ENCODE measurements at regions not wholly inside any gene's neighbourhood (a gene's known extent, or its start where the extent isn't known, plus 50 kb on each side); places are given as distances from the start of the nearest gene placed in this dataset.

DNA sequence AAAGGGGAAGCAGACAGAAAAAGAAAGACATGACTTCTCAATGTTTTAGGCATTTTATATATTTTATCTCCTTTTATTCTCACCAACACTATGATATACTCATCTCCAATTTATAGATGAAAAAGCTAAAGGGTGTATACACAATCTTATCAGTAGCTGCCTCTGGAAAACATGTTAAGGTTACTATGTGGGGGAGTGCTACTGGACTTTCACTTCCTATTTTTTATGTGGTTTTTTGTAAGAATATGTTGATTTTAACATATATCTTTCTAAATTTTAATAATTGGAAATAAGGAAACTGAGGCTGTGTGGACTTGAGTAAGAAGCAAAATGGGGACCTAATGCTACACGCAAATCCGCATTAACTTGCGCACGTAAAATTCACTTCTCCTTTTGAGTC is 99.6 kb upstream of the PDE3A start:
- Histone ChIP-seq H3K27ac (ENCODE audit: low read length) (no peak overlapping the region), H3K9me3 (ENCODE audit: control insufficient read depth, insufficient read depth, low read depth, low read length) (no peaks in the 10 kb centered on the region), H3K4me1 (ENCODE audit: control insufficient read depth, insufficient read depth, low read length) (no peaks in the 10 kb centered on the region), H3K27me3 (ENCODE audit: control insufficient read depth, insufficient read depth, low read length) (no peaks in the 10 kb centered on the region), H3K4me3 (ENCODE audit: low read depth in 2 of 2, low read length in 2 of 2) (no peak overlapping the region), H3K36me3 (ENCODE audit: control insufficient read depth, insufficient read depth, low read length) (no peaks in the 10 kb centered on the region)
- no peak for DNase-seq (ENCODE audit: low read depth, low spot score)
- ChIA-PET CTCF (no interaction called here), POLR2A (no interaction called here)
- no peak for ATAC-seq
- no TSS peak for BruUV-seq (replicated peaks)
- TF ChIP-seq SIN3A (IDR thresholded peaks at IDR 0.05; ENCODE audit: borderline replicate concordance, insufficient read depth, low read depth, low read length) (no peak), TCF7L2 (IDR thresholded peaks at IDR 0.05; ENCODE audit: low read depth, low read length) (no peak)
- TF ChIP-seq, protein P1, sequence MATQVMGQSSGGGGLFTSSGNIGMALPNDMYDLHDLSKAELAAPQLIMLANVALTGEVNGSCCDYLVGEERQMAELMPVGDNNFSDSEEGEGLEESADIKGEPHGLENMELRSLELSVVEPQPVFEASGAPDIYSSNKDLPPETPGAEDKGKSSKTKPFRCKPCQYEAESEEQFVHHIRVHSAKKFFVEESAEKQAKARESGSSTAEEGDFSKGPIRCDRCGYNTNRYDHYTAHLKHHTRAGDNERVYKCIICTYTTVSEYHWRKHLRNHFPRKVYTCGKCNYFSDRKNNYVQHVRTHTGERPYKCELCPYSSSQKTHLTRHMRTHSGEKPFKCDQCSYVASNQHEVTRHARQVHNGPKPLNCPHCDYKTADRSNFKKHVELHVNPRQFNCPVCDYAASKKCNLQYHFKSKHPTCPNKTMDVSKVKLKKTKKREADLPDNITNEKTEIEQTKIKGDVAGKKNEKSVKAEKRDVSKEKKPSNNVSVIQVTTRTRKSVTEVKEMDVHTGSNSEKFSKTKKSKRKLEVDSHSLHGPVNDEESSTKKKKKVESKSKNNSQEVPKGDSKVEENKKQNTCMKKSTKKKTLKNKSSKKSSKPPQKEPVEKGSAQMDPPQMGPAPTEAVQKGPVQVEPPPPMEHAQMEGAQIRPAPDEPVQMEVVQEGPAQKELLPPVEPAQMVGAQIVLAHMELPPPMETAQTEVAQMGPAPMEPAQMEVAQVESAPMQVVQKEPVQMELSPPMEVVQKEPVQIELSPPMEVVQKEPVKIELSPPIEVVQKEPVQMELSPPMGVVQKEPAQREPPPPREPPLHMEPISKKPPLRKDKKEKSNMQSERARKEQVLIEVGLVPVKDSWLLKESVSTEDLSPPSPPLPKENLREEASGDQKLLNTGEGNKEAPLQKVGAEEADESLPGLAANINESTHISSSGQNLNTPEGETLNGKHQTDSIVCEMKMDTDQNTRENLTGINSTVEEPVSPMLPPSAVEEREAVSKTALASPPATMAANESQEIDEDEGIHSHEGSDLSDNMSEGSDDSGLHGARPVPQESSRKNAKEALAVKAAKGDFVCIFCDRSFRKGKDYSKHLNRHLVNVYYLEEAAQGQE (IDR thresholded peaks at IDR 0.05; ENCODE audit: insufficient read depth in 1 of 2, low read depth in 2 of 2, low read length in 1 of 2) = no peak
- intact Hi-C loops (cut with micrococcal nuclease; ENCODE audit: unreplicated experiment) (no loop called here), in situ Hi-C loops (cut with HindIII; ENCODE audit: low pct_unique_long_range_greater_than_20kb, low sequenced_read_pairs) (no loop called here)

DNA sequence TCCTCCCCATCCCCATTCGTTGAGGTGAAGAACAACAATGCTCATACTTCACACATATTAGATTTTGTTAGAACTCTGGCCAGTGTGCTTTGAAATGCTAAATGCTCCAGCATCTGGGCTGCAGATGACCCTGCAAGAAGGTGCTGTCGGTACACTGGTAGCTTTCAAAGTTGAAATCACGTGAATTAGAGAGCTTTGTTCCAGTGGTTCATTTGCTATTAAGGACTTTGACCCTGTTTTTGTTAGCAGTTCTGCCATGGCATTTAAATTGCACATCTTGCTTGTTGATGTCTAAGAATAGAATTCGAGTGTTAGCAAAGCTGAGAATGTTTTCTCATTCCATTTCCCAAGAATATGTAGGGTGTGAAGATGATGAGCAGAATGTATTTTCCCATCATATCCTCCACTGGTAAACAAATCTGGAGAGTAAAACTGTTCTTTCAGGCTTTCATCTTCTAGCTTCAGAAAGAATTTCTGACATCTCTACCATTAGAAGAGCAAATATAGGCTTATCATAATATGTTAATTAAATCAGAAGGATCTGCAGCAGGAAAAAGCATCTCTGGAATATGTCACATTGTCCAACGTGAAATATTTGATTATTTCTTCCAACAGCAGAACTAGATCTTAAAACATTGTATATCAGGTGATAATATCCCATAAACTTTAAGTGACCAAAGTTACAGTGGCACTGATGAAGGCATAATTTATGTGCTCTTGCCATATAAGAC is 98.8 kb upstream of the PDE3A start:
- Histone ChIP-seq H3K4me3 (ENCODE audit: low read depth in 2 of 2, low read length in 2 of 2) (no peak overlapping the region), H3K27me3 (ENCODE audit: control insufficient read depth, insufficient read depth, low read length) (no peaks in the 10 kb centered on the region), H3K4me1 (ENCODE audit: control insufficient read depth, insufficient read depth, low read length) (no peaks in the 10 kb centered on the region), H3K9me3 (ENCODE audit: control insufficient read depth, insufficient read depth, low read depth, low read length) (no peaks in the 10 kb centered on the region), H3K36me3 (ENCODE audit: control insufficient read depth, insufficient read depth, low read length) (no peaks in the 10 kb centered on the region), H3K27ac (ENCODE audit: low read length) (no peak overlapping the region)
- no peak for TF ChIP-seq TCF7L2 (IDR thresholded peaks at IDR 0.05; ENCODE audit: low read depth, low read length)
- TF ChIP-seq, protein P2, sequence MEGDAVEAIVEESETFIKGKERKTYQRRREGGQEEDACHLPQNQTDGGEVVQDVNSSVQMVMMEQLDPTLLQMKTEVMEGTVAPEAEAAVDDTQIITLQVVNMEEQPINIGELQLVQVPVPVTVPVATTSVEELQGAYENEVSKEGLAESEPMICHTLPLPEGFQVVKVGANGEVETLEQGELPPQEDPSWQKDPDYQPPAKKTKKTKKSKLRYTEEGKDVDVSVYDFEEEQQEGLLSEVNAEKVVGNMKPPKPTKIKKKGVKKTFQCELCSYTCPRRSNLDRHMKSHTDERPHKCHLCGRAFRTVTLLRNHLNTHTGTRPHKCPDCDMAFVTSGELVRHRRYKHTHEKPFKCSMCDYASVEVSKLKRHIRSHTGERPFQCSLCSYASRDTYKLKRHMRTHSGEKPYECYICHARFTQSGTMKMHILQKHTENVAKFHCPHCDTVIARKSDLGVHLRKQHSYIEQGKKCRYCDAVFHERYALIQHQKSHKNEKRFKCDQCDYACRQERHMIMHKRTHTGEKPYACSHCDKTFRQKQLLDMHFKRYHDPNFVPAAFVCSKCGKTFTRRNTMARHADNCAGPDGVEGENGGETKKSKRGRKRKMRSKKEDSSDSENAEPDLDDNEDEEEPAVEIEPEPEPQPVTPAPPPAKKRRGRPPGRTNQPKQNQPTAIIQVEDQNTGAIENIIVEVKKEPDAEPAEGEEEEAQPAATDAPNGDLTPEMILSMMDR (IDR thresholded peaks at IDR 0.05) = no peak
- no peak for TF ChIP-seq POLR2AphosphoS5 (IDR thresholded peaks at IDR 0.05; ENCODE audit: low read depth, low read length)
- TF ChIP-seq, protein P1 (IDR thresholded peaks at IDR 0.05; ENCODE audit: insufficient read depth in 1 of 2, low read depth in 2 of 2, low read length in 1 of 2) = no peak
- TF ChIP-seq SIN3A (IDR thresholded peaks at IDR 0.05; ENCODE audit: borderline replicate concordance, insufficient read depth, low read depth, low read length) = no peak
- POLR2A ChIA-PET = no interaction called here
- in situ Hi-C loops (cut with HindIII; ENCODE audit: low pct_unique_long_range_greater_than_20kb, low sequenced_read_pairs) = no loop called here
- BruUV-seq (replicated peaks) = no TSS peak
- intact Hi-C loops (cut with micrococcal nuclease; ENCODE audit: unreplicated experiment) = no loop called here
- CTCF ChIA-PET = no interaction called here
- no peak for DNase-seq (ENCODE audit: low read depth, low spot score)
- no peak for ATAC-seq
